ENCODE measurements at regions not wholly inside any gene's neighbourhood (a gene's known extent, or its start where the extent isn't known, plus 50 kb on each side); places are given as distances from the start of the nearest gene placed in this dataset.

DNA sequence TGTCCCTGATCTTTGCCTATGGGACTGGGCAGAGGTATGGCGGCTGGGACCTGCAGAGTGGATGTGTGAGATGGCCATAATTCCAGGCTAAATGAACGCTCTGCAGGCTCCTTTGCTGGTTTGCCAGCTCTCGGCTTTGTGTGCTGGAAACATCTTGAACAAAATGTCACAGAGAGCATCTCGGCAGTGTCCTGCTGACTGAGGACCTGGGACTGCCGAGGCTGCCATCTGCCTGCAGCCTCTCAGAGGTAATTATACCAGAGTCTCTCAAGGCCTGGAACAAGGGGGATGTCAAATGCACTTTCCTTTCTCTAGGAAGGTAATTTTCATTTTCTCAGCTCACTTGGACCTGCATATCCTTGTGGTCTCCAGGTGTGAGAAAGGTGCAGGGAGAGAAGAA lies 354.2 kb downstream of the PDCD6IP start:
- intact Hi-C loops (cut with micrococcal nuclease; ENCODE audit: unreplicated experiment) (no loop called here), in situ Hi-C loops (cut with HindIII; ENCODE audit: low pct_unique_long_range_greater_than_20kb, low sequenced_read_pairs) (no loop called here)
- Histone ChIP-seq H3K27ac (ENCODE audit: low read length) (no peak overlapping the region), H3K27me3 (ENCODE audit: control insufficient read depth, insufficient read depth, low read length) (no peaks in the 10 kb centered on the region), H3K4me3 (ENCODE audit: low read depth in 2 of 2, low read length in 2 of 2) (no peak overlapping the region), H3K4me1 (ENCODE audit: control insufficient read depth, insufficient read depth, low read length) (no peaks in the 10 kb centered on the region), H3K36me3 (ENCODE audit: control insufficient read depth, insufficient read depth, low read length) (no peaks in the 10 kb centered on the region), H3K9me3 (ENCODE audit: control insufficient read depth, insufficient read depth, low read depth, low read length) (no peaks in the 10 kb centered on the region)
- no peak for TF ChIP-seq POLR2AphosphoS5 (IDR thresholded peaks at IDR 0.05; ENCODE audit: low read depth, low read length)
- DNase-seq (ENCODE audit: low read depth, low spot score) (no peak), ATAC-seq (no peak)
- CTCF ChIA-PET, result no interaction called here
- no TSS peak for BruUV-seq (replicated peaks)
- POLR2A ChIA-PET, result no interaction called here

DNA sequence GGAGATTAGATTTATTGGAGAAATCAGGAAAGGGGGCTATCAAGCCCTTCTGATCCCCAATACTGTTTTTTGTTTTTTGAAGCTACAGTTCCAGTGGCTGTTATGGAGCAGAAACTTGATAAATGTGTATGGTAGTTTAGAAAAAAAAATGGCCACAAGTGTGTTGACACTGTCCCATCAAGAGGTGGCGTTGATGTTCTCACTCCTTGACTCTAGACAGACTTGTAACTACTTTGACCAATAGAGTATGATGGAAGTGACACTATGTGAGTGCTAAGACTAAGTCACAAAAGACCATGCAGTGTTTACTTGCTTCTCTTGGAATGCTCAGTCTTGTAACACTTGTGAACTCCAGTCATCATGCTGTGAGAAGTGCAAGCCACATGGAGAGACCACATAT lies 356.7 kb downstream of the PDCD6IP start:
- H3K27ac ChIP-seq (ENCODE audit: low read length), result no peak overlapping the region
- CTCF ChIA-PET, result no interaction called here
- no peaks in the 10 kb centered on the region for H3K4me1 ChIP-seq (ENCODE audit: control insufficient read depth, insufficient read depth, low read length)
- no peak for DNase-seq (ENCODE audit: low read depth, low spot score)
- no peaks in the 10 kb centered on the region for H3K27me3 ChIP-seq (ENCODE audit: control insufficient read depth, insufficient read depth, low read length)
- intact Hi-C loops (cut with micrococcal nuclease; ENCODE audit: unreplicated experiment), result no loop called here
- no peak for ATAC-seq
- no peak overlapping the region for H3K4me3 ChIP-seq (ENCODE audit: low read depth in 2 of 2, low read length in 2 of 2)
- H3K9me3 ChIP-seq (ENCODE audit: control insufficient read depth, insufficient read depth, low read depth, low read length), result no peaks in the 10 kb centered on the region
- TF ChIP-seq, protein P1, sequence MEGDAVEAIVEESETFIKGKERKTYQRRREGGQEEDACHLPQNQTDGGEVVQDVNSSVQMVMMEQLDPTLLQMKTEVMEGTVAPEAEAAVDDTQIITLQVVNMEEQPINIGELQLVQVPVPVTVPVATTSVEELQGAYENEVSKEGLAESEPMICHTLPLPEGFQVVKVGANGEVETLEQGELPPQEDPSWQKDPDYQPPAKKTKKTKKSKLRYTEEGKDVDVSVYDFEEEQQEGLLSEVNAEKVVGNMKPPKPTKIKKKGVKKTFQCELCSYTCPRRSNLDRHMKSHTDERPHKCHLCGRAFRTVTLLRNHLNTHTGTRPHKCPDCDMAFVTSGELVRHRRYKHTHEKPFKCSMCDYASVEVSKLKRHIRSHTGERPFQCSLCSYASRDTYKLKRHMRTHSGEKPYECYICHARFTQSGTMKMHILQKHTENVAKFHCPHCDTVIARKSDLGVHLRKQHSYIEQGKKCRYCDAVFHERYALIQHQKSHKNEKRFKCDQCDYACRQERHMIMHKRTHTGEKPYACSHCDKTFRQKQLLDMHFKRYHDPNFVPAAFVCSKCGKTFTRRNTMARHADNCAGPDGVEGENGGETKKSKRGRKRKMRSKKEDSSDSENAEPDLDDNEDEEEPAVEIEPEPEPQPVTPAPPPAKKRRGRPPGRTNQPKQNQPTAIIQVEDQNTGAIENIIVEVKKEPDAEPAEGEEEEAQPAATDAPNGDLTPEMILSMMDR (IDR thresholded peaks at IDR 0.05), result peak; percentile 25; the same call in 1 of the 2 replicates
- TF ChIP-seq, protein P2, sequence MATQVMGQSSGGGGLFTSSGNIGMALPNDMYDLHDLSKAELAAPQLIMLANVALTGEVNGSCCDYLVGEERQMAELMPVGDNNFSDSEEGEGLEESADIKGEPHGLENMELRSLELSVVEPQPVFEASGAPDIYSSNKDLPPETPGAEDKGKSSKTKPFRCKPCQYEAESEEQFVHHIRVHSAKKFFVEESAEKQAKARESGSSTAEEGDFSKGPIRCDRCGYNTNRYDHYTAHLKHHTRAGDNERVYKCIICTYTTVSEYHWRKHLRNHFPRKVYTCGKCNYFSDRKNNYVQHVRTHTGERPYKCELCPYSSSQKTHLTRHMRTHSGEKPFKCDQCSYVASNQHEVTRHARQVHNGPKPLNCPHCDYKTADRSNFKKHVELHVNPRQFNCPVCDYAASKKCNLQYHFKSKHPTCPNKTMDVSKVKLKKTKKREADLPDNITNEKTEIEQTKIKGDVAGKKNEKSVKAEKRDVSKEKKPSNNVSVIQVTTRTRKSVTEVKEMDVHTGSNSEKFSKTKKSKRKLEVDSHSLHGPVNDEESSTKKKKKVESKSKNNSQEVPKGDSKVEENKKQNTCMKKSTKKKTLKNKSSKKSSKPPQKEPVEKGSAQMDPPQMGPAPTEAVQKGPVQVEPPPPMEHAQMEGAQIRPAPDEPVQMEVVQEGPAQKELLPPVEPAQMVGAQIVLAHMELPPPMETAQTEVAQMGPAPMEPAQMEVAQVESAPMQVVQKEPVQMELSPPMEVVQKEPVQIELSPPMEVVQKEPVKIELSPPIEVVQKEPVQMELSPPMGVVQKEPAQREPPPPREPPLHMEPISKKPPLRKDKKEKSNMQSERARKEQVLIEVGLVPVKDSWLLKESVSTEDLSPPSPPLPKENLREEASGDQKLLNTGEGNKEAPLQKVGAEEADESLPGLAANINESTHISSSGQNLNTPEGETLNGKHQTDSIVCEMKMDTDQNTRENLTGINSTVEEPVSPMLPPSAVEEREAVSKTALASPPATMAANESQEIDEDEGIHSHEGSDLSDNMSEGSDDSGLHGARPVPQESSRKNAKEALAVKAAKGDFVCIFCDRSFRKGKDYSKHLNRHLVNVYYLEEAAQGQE (IDR thresholded peaks at IDR 0.05; ENCODE audit: insufficient read depth in 1 of 2, low read depth in 2 of 2, low read length in 1 of 2), result no peak
- in situ Hi-C loops (cut with HindIII; ENCODE audit: low pct_unique_long_range_greater_than_20kb, low sequenced_read_pairs), result no loop called here
- POLR2A ChIA-PET, result no interaction called here
- no TSS peak for BruUV-seq (replicated peaks)
- H3K36me3 ChIP-seq (ENCODE audit: control insufficient read depth, insufficient read depth, low read length), result no peaks in the 10 kb centered on the region

DNA sequence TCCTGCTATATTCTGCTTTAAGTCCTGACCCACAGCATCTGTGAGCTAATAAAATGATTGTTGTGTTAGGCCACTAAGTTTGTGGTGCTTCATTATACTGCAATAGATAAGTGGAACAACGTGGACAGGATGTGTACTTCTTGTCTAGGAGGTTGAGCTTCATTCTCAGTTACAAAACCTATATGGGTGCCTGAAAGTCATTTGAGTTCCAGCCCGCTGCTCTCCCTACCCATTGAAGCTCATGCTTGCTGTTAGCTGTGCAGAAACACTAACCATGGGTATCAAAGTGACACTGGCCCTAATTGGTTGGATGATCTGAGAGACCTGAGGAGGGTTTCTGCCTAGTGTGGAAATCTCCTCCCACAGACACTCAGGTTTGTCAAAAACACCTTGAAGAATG lies 357.2 kb downstream of the PDCD6IP start:
- Histone ChIP-seq H3K27ac (ENCODE audit: low read length) (no peak overlapping the region), H3K27me3 (ENCODE audit: control insufficient read depth, insufficient read depth, low read length) (no peaks in the 10 kb centered on the region), H3K9me3 (ENCODE audit: control insufficient read depth, insufficient read depth, low read depth, low read length) (no peaks in the 10 kb centered on the region), H3K4me3 (ENCODE audit: low read depth in 2 of 2, low read length in 2 of 2) (no peak overlapping the region), H3K4me1 (ENCODE audit: control insufficient read depth, insufficient read depth, low read length) (no peaks in the 10 kb centered on the region), H3K36me3 (ENCODE audit: control insufficient read depth, insufficient read depth, low read length) (no peaks in the 10 kb centered on the region)
- POLR2A ChIA-PET, result no interaction called here
- no TSS peak for BruUV-seq (replicated peaks)
- ATAC-seq (no peak), DNase-seq (ENCODE audit: low read depth, low spot score) (no peak)
- in situ Hi-C loops (cut with HindIII; ENCODE audit: low pct_unique_long_range_greater_than_20kb, low sequenced_read_pairs) (no loop called here), intact Hi-C loops (cut with micrococcal nuclease; ENCODE audit: unreplicated experiment) (no loop called here)
- TF ChIP-seq, protein P1 (IDR thresholded peaks at IDR 0.05), result no peak
- TF ChIP-seq TCF7L2 (IDR thresholded peaks at IDR 0.05; ENCODE audit: low read depth, low read length) (no peak), POLR2AphosphoS5 (IDR thresholded peaks at IDR 0.05; ENCODE audit: low read depth, low read length) (no peak), SIN3A (IDR thresholded peaks at IDR 0.05; ENCODE audit: borderline replicate concordance, insufficient read depth, low read depth, low read length) (no peak)
- TF ChIP-seq, protein P2 (IDR thresholded peaks at IDR 0.05; ENCODE audit: insufficient read depth in 1 of 2, low read depth in 2 of 2, low read length in 1 of 2), result no peak
- CTCF ChIA-PET, result no interaction called here
